Lung (tissue), 11 donors: ENCODE measurements at regions not wholly inside any gene's neighbourhood (a gene's known extent, or its start where the extent isn't known, plus 50 kb on each side); places are given as distances from the start of the nearest gene placed in this dataset.

Source experiments
- ATAC-seq: fragments of 200-7000 bp; cut with Tn5 transposase; one replicate; pipeline ENCODE4 v1.9.1; 2020; ENCODE audit warnings: moderate number of reproducible peaks; ENCODE audit not compliant: insufficient read depth, low FRiP score
- DNase-seq, 3 donors: peaks; one replicate each; pipeline ENCODE4 v3.0.0-alpha.2; 2013 to 2017
- H3K27ac ChIP-seq, 2 donors: one replicate each; pipeline ENCODE4 v1.5.1; 2013; ENCODE audit warnings: mild to moderate bottlenecking in 2 of 2, moderate library complexity in 2 of 2, control low read depth in 1 of 2, inconsistent platforms in 1 of 2, low read depth in 1 of 2, low read length in 1 of 2
- H3K27me3 ChIP-seq, 3 donors: one replicate each; pipeline ENCODE4 v1.5.1; 2013; ENCODE audit warnings: low read length in 2 of 3; ENCODE audit not compliant: control insufficient read depth in 3 of 3, insufficient read depth in 3 of 3
- H3K36me3 ChIP-seq, 4 donors: one replicate each; pipeline ENCODE4 v1.5.1; 2013; ENCODE audit warnings: low read length in 4 of 4, mild to moderate bottlenecking in 1 of 4, moderate library complexity in 1 of 4; ENCODE audit not compliant: control insufficient read depth in 4 of 4, insufficient read depth in 4 of 4
- H3K4me1 ChIP-seq, 5 donors: one replicate each; pipeline ENCODE4 v1.5.1; 2013; ENCODE audit warnings: low read length in 5 of 5, mild to moderate bottlenecking in 2 of 5, moderate library complexity in 1 of 5; ENCODE audit not compliant: control insufficient read depth in 5 of 5, insufficient read depth in 5 of 5
- H3K4me3 ChIP-seq: one replicate; pipeline ENCODE4 v1.5.1; 2013; ENCODE audit warnings: mild to moderate bottlenecking, control low read depth, moderate library complexity
- H3K9ac ChIP-seq, 2 donors: one replicate each; pipeline ENCODE4 v1.5.1; 2013; ENCODE audit warnings: low read length in 2 of 2, control low read depth in 1 of 2; ENCODE audit not compliant: insufficient read depth in 1 of 2
- H3K9me3 ChIP-seq, 4 donors: one replicate each; pipeline ENCODE4 v1.5.1; 2013; ENCODE audit warnings: low read length in 3 of 4, mild to moderate bottlenecking in 1 of 4, moderate library complexity in 1 of 4; ENCODE audit not compliant: control insufficient read depth in 4 of 4, insufficient read depth in 3 of 4
- WGBS, 2 donors: extraction: QIAGEN DNeasy Blood & Tissue Kit; methylation state at CpG; one replicate each; pipeline ENCODE4 v1.1.7; 2013; 5-methylcytosine and 5-hydroxymethylcytosine counted together
- TF ChIP-seq, protein P1 (sequence below): IDR thresholded peaks from 2 replicates; pipeline ENCODE4 v1.5.1; 2012; ENCODE audit warnings: mild to moderate bottlenecking; ENCODE audit errors: control extremely low read depth, extremely low read depth
- donor health status: control.
- donor health status: control.
- donor health status: Bipolar disorder and iron deficiency.
- donor health status: healthy.
- donor health status: DM: yes; HTN: yes; CAD: no.

DNA sequence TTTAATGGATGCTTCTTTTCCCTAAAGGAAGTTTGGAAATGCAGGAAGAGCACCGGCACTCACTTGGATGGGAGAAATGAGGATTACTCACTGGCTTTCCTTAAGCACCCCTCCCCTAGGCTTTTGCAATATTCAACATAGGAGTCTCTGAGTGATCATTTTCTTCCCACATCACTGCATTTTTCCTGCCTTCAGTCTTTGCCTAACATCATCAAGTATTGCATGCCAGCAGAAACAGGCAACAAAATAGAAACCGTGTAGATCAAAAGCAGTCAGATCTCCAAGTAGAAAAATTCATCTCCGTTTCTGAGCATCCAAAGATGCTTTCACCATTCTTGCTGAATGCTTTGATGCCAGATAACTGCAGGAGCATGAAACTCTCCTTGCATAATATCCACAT, 119.9 kb downstream of the ADCYAP1R1 start:
- Histone ChIP-seq H3K36me3 (no peaks in the 10 kb centered on the region), H3K4me1 (peaks cover 0 to 2% (median 0%) of the 10 kb centered on the region in 5 donors), H3K9ac (no peak overlapping the region), H3K4me3 (no peak overlapping the region), H3K27me3 (peaks cover 0 to 2% (median 0%) of the 10 kb centered on the region in 3 donors), H3K27ac (no peak overlapping the region), H3K9me3 (no peaks in the 10 kb centered on the region)
- no peak for DNase-seq
- no peak for ATAC-seq
- TF ChIP-seq, protein P1, sequence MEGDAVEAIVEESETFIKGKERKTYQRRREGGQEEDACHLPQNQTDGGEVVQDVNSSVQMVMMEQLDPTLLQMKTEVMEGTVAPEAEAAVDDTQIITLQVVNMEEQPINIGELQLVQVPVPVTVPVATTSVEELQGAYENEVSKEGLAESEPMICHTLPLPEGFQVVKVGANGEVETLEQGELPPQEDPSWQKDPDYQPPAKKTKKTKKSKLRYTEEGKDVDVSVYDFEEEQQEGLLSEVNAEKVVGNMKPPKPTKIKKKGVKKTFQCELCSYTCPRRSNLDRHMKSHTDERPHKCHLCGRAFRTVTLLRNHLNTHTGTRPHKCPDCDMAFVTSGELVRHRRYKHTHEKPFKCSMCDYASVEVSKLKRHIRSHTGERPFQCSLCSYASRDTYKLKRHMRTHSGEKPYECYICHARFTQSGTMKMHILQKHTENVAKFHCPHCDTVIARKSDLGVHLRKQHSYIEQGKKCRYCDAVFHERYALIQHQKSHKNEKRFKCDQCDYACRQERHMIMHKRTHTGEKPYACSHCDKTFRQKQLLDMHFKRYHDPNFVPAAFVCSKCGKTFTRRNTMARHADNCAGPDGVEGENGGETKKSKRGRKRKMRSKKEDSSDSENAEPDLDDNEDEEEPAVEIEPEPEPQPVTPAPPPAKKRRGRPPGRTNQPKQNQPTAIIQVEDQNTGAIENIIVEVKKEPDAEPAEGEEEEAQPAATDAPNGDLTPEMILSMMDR = no peak
- whole genome bisulfite sequencing, 2 donors = 70 to 77% methylated on average over 3 of the region's 3 CpGs

DNA sequence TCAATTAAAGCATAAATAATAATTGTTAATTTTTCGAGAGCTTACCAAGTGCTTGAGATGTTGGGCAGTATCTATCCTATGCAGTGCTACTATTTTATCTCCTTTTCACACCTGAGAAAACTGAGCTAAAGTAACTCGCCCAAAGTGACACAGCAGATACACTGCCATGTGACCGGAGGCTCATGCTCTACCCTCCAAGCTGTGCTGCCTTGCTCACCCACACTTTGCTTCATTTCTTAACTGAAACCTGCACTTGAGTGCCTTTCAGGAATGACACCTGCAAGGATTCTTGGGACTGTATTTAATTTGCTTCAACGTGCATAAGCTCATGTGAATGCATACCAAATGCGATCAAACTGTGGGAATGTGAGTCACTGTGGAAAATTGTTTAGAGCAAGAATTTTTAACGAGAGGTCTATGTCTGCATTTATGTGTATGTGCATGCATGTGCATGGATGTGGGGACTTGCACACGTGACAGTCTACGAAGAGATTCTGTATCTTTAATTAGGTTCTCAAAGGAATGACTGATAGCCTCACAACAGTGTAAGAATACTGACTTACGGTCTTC, 119.2 kb downstream of the ADCYAP1R1 start:
- 85 to 86% methylated on average over 9 of the region's 9 CpGs for WGBS, 2 donors

More for the DNA sequence above, 119.2 kb downstream of the ADCYAP1R1 start:
- no peak for ATAC-seq
- Histone ChIP-seq H3K9ac (no peak overlapping the region), H3K4me3 (no peak overlapping the region), H3K27me3 (peaks cover 0 to 2% (median 0%) of the 10 kb centered on the region in 3 donors), H3K4me1 (peaks cover 0 to 2% (median 0%) of the 10 kb centered on the region in 5 donors), H3K27ac (no peak overlapping the region), H3K36me3 (no peaks in the 10 kb centered on the region), H3K9me3 (no peaks in the 10 kb centered on the region)
- TF ChIP-seq, protein P1 = no peak
- DNase-seq = no peak
